ENCODE measurements at regions not wholly inside any gene's neighbourhood (a gene's known extent, or its start where the extent isn't known, plus 50 kb on each side); places are given as distances from the start of the nearest gene placed in this dataset.

- Histone ChIP-seq H3K4me1 (no peaks in the 10 kb centered on the region), H3K9me3 (no peaks in the 10 kb centered on the region), H3K27me3 (no peaks in the 10 kb centered on the region), H3K36me3 (replicated peaks in 1 of 2; ENCODE audit: insufficient read depth in 1 of 2, low read depth in 2 of 2) (no peaks in the 10 kb centered on the region), H3K4me3 (no peak overlapping the region), H3K27ac (no peak overlapping the region)
- intact Hi-C loops (cut with DNase I): no loop called here
- ATAC-seq (no peak), DNase-seq (no peak)
- WGBS, 2 donors: 46 to 49% methylated on average over 5 of the region's 5 CpGs
- TF ChIP-seq, protein P1, sequence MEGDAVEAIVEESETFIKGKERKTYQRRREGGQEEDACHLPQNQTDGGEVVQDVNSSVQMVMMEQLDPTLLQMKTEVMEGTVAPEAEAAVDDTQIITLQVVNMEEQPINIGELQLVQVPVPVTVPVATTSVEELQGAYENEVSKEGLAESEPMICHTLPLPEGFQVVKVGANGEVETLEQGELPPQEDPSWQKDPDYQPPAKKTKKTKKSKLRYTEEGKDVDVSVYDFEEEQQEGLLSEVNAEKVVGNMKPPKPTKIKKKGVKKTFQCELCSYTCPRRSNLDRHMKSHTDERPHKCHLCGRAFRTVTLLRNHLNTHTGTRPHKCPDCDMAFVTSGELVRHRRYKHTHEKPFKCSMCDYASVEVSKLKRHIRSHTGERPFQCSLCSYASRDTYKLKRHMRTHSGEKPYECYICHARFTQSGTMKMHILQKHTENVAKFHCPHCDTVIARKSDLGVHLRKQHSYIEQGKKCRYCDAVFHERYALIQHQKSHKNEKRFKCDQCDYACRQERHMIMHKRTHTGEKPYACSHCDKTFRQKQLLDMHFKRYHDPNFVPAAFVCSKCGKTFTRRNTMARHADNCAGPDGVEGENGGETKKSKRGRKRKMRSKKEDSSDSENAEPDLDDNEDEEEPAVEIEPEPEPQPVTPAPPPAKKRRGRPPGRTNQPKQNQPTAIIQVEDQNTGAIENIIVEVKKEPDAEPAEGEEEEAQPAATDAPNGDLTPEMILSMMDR (IDR thresholded peaks at IDR 0.05): no peak
- TF ChIP-seq POLR2A (IDR thresholded peaks at IDR 0.05): no peak
These were observed 454.5 kb upstream of the NR5A2 start for GRCh38 chr1:199573047-199573446.

DNA sequence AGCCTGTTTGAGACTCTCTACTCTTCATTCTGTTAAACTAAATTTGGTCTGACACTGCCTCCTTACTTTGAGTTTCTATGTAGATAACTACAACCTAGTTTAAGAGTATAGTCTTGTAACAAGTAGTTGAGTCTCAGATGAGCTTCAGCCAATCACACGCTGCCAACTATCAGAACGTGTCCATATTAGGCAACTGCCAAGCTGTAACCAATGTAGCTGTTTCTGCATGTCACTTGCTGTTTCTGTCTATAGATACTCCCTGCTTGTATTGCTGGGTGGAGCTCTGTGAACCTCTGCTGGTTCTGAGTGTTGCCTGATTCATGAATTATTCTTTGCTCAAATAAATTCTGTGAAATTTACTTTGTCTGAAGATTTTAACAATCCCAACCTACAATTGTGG is 452.6 kb upstream of the NR5A2 start:
- no peaks in the 10 kb centered on the region for H3K9me3 ChIP-seq
- TF ChIP-seq, protein P1 (IDR thresholded peaks at IDR 0.05): no peak
- TF ChIP-seq POLR2A (IDR thresholded peaks at IDR 0.05): no peak
- no peaks in the 10 kb centered on the region for H3K4me1 ChIP-seq
- H3K4me3 ChIP-seq: no peak overlapping the region
- no peak for ATAC-seq
- intact Hi-C loops (cut with DNase I): no loop called here
- H3K36me3 ChIP-seq (replicated peaks in 1 of 2; ENCODE audit: insufficient read depth in 1 of 2, low read depth in 2 of 2): no peaks in the 10 kb centered on the region
- WGBS, 2 donors: 59 to 62% methylated on average over 2 of the region's 2 CpGs
- no peaks in the 10 kb centered on the region for H3K27me3 ChIP-seq
- no peak for DNase-seq
- no peak overlapping the region for H3K27ac ChIP-seq

GRCh38 chr1:199580300-199580699 is 447.2 kb upstream of the NR5A2 start:
- no peaks in the 10 kb centered on the region for H3K27me3 ChIP-seq
- DNase-seq: no peak
- WGBS, 2 donors: 79 to 89% methylated on average over 3 of the region's 3 CpGs
- no peaks in the 10 kb centered on the region for H3K36me3 ChIP-seq (replicated peaks in 1 of 2; ENCODE audit: insufficient read depth in 1 of 2, low read depth in 2 of 2)
- TF ChIP-seq, protein P1 (IDR thresholded peaks at IDR 0.05): no peak
- no peak for TF ChIP-seq POLR2A (IDR thresholded peaks at IDR 0.05)
- H3K9me3 ChIP-seq: no peaks in the 10 kb centered on the region
- no peak overlapping the region for H3K4me3 ChIP-seq
- ATAC-seq: no peak
- H3K27ac ChIP-seq: no peak overlapping the region
- H3K4me1 ChIP-seq: no peaks in the 10 kb centered on the region
- intact Hi-C loops (cut with DNase I): no loop called here

DNA sequence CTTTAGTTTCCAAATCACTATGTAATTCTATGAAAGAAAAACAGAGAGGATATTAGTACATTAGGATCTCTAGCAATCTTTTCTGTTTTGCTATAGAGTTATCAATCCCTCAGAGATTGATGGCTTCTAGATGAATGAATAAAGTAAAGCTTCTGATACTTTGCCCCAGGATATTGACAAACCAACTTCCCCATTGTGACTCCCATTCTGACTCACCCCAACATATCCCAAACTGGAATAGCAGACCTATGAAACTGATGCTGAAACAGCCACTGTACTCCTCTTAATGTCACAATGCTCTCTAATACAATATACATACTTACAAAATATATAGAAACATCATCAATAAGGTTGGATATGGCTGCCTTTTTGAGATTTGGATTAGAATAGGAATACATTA is 442.1 kb upstream of the NR5A2 start:
- Histone ChIP-seq H3K36me3 (replicated peaks in 1 of 2; ENCODE audit: insufficient read depth in 1 of 2, low read depth in 2 of 2) (no peaks in the 10 kb centered on the region), H3K4me3 (no peak overlapping the region), H3K9me3 (no peaks in the 10 kb centered on the region), H3K27ac (no peak overlapping the region), H3K4me1 (no peaks in the 10 kb centered on the region), H3K27me3 (no peaks in the 10 kb centered on the region)
- DNase-seq: no peak
- TF ChIP-seq, protein P1 (IDR thresholded peaks at IDR 0.05): no peak
- no peak for ATAC-seq
- intact Hi-C loops (cut with DNase I): no loop called here

- no peaks in the 10 kb centered on the region for H3K36me3 ChIP-seq (replicated peaks in 1 of 2; ENCODE audit: insufficient read depth in 1 of 2, low read depth in 2 of 2)
- TF ChIP-seq, protein P1 (IDR thresholded peaks at IDR 0.05): no peak
- TF ChIP-seq POLR2A (IDR thresholded peaks at IDR 0.05): no peak
- intact Hi-C loops (cut with DNase I): no loop called here
- ATAC-seq: no peak
- H3K4me1 ChIP-seq: no peaks in the 10 kb centered on the region
- H3K4me3 ChIP-seq: no peak overlapping the region
- H3K9me3 ChIP-seq: no peaks in the 10 kb centered on the region
- WGBS, 2 donors: 68 to 72% methylated on average over 2 of the region's 2 CpGs
- H3K27ac ChIP-seq: no peak overlapping the region
- DNase-seq: no peak
- no peaks in the 10 kb centered on the region for H3K27me3 ChIP-seq
These were observed 436.8 kb upstream of the NR5A2 start for GRCh38 chr1:199590708-199591107.
